ENCODE measurements at regions not wholly inside any gene's neighbourhood (a gene's known extent, or its start where the extent isn't known, plus 50 kb on each side); places are given as distances from the start of the nearest gene placed in this dataset.

- no peak overlapping the region for H3K4me3 ChIP-seq (ENCODE audit: low read depth, low read length)
- TF ChIP-seq CTCF (IDR thresholded peaks at IDR 0.05; ENCODE audit: low read depth, low read length) = 0 out of 2 replicates have a peak, but pooled peaks have one; percentile 16
These were observed 101.9 kb upstream of the RAB12 start for GRCh38 chr18:8507361-8507760.

DNA sequence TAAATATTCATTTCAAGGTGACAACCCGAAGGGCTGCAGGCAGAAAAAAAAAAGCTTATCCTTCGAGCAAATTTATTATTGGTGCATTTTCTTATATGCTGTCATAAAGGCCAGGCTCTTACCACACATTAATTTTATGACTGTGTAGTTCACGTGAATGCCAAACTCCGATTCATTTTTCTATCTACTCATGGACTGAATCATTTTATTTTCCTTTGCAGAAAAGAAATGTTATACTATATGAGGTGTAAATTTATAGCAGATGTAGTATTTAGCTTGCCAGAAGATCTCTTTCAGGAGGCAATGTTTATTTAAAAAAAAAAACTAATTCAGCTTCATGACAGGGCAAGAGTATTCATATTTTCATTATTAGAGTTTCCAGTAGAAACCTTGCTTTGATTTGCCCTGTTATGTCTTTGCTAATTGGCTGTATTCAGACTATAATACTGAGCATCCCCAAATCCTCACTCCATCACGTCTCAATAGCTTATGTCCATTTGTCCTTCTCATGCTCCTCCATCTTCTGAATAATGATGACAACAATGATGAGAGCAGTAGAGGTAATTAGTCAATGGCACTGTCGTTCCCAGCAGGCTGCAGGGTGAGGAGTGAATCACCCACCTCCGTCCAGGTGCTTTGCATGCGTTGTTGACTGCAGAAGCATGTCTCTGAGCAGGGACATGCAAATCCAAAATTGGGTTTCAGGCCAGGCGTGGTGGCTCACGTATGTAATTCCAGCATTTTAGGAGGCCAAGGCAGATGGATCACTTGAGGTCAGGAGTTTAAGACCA lies 101.1 kb upstream of the RAB12 start:
- TF ChIP-seq CTCF (IDR thresholded peaks at IDR 0.05; ENCODE audit: low read depth, low read length) = no peak

DNA sequence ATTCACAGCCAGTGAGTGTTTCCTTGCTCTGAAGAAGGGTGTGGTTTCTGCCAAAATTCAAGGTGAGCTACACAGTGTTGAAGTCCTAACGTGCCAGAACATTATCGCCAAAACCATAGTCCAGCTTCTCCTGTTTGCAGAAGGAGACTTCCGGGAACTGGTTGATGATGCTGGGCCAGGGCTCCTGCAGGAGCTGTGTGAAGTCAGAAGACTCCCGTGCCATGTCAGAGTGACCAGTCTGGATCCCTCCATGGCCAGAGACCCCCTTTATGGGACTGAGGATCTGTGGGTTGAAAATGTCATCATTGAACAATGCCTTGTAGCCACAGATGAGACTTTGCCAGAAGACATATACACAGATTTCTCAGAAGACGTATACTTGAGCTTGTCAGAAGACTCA lies 96.0 kb upstream of the RAB12 start:
- TF ChIP-seq CTCF (IDR thresholded peaks at IDR 0.05; ENCODE audit: low read depth, low read length) = no peak
- H3K4me3 ChIP-seq (ENCODE audit: low read depth, low read length) = no peak overlapping the region

More for the DNA sequence above, 101.1 kb upstream of the RAB12 start:
- H3K4me3 ChIP-seq (ENCODE audit: low read depth, low read length) = no peak overlapping the region

- no peak for TF ChIP-seq CTCF (IDR thresholded peaks at IDR 0.05; ENCODE audit: low read depth, low read length)
- H3K4me3 ChIP-seq (ENCODE audit: low read depth, low read length) = no peak overlapping the region
These were observed 94.8 kb upstream of the RAB12 start for GRCh38 chr18:8514409-8514808.

- no peak for TF ChIP-seq CTCF (IDR thresholded peaks at IDR 0.05; ENCODE audit: low read depth, low read length)
- H3K4me3 ChIP-seq (ENCODE audit: low read depth, low read length) = no peak overlapping the region
These were observed 93.9 kb upstream of the RAB12 start for GRCh38 chr18:8515142-8515865.

DNA sequence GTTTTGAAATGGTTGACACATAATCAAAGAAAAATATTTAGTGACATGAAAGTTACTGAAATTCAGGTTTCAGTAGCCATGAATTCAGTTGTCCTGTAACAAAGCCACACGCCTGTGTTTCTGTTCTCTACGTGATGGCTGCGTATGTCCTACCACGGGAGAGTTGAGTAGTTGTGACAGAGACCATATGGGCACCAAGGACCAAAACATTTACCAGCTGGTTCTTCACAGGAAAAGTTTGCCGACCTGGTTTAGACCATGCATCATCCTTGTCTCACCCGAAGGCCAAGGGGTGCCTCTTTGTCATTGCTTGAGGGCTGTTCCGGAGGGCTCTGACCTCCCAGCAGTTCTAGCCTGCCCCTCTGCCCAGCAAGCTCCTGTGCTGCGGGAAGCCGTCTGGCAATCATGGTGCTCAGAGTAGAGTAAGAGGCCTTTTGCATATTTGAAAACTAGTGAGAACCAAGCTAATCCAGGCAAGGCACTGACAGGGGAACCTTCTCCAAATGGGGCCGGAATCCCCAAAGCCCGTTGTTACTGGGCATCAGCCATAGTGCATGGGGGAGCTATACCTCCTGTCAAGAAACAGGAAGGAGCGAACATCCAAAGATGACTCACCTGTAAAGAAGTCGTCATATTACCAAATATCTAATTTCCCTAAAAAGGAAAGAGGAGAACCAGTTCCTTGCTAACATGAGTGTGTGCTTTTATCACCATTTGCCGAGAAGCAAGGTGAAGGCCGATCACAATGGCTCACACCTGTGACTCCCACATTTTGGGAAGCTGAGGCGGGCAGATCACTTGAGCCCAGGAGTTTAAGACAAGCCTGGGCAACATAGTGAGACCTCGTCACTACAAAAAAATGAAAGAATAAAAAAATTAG lies 92.6 kb upstream of the RAB12 start:
- TF ChIP-seq CTCF (IDR thresholded peaks at IDR 0.05; ENCODE audit: low read depth, low read length) = no peak
- H3K4me3 ChIP-seq (ENCODE audit: low read depth, low read length) = no peak overlapping the region

Measured in WI38 (cell line).